ENCODE measurements at regions not wholly inside any gene's neighbourhood (a gene's known extent, or its start where the extent isn't known, plus 50 kb on each side); places are given as distances from the start of the nearest gene placed in this dataset.

GRCh38 chr7:67803789-67804188, 807.2 kb downstream of the TYW1 start:
- Histone ChIP-seq H4K91ac (replicated peaks; ENCODE audit: insufficient read length, low read length) (no peak overlapping the region), H3K4me1 (replicated peaks in 1 of 4; ENCODE audit: control insufficient read depth in 3 of 4, insufficient read depth in 4 of 4, low read length in 3 of 4) (no peaks in the 10 kb centered on the region), H3K79me2 (ENCODE audit: control insufficient read depth in 1 of 2, insufficient read depth in 2 of 2, low read length in 2 of 2) (no peaks in the 10 kb centered on the region), H4K20me1 (replicated peaks in 1 of 2; ENCODE audit: control insufficient read depth in 1 of 2, insufficient read depth in 2 of 2, low read length in 2 of 2) (no peaks in the 10 kb centered on the region), H2BK120ac (replicated peaks; ENCODE audit: low read depth, low read length) (no peak overlapping the region), H2BK15ac (ENCODE audit: low read length) (no peak overlapping the region), H2AFZ (ENCODE audit: low read length) (no peak overlapping the region), H3K27ac (ENCODE audit: low read depth, low read length) (no peak overlapping the region), H3K18ac (ENCODE audit: extremely low read depth, low read length) (no peak overlapping the region), H3K9me3 (ENCODE audit: insufficient read depth in 2 of 2, low read depth in 1 of 2, low read length in 1 of 2) (no peaks in the 10 kb centered on the region), H4K8ac (ENCODE audit: extremely low read depth, insufficient read depth, low read length) (no peak overlapping the region), H2AK5ac (ENCODE audit: low read depth, low read length) (no peak overlapping the region), H3K4me2 (ENCODE audit: insufficient read depth in 1 of 2, low read depth in 2 of 2, low read length in 2 of 2) (no peak overlapping the region), H3K23ac (ENCODE audit: insufficient read length) (no peak overlapping the region), H3K27me3 (replicated peaks in 1 of 4; ENCODE audit: control insufficient read depth in 3 of 4, extremely low read depth in 1 of 4, insufficient read depth in 3 of 4, low read length in 3 of 4) (no peaks in the 10 kb centered on the region), H4K5ac (ENCODE audit: insufficient read length, low read depth, low read length) (no peak overlapping the region), H3K79me1 (ENCODE audit: low read depth, low read length) (no peaks in the 10 kb centered on the region), H3K36me3 (ENCODE audit: control insufficient read depth in 2 of 4, insufficient read depth in 4 of 4, low read length in 3 of 4) (no peaks in the 10 kb centered on the region), H2BK5ac (ENCODE audit: low read depth, low read length) (no peak overlapping the region), H3K14ac (ENCODE audit: insufficient read length) (no peak overlapping the region), H3K4me3 (ENCODE audit: extremely low read depth in 1 of 4, insufficient read depth in 2 of 4, low read depth in 3 of 4, low read length in 4 of 4) (no peak overlapping the region), H3K56ac (replicated peaks; ENCODE audit: insufficient read length, low read depth, low read length) (no peak overlapping the region), H3K23me2 (ENCODE audit: low read depth, low read length) (no peaks in the 10 kb centered on the region; the same call in 1 of the 2 replicates), H3K9ac (replicated peaks in 1 of 4; ENCODE audit: extremely low read depth in 1 of 4, low read depth in 3 of 4, low read length in 3 of 4) (no peak overlapping the region), H2BK20ac (ENCODE audit: low read length) (no peak overlapping the region), H2BK12ac (ENCODE audit: low read depth, low read length) (no peak overlapping the region), H3K4ac (replicated peaks; ENCODE audit: insufficient read length, low read depth, low read length) (no peak overlapping the region)
- 93% methylated on average over 8 of the region's 8 CpGs; no CpG with 5 or more reads in 1 of the 2 experiments for WGBS, 2 experiments (ENCODE audit: extremely low coverage in 1 of 2, insufficient coverage in 1 of 2, insufficient read length in 1 of 2, insufficient replicate concordance in 2 of 2, low coverage in 1 of 2, low lambda C conversion rate in 2 of 2, missing lambda C conversion rate in 1 of 2)
- CTCF ChIA-PET (ENCODE audit: partially characterized antibody): interaction anchor here (0.8 kb wide), 1 partner anchor 149 kb away, joined by 4 read pairs; no protein-coding TSS in a partner anchor
- POLR2A ChIA-PET (ENCODE audit: partially characterized antibody): no interaction called here
- no peak for FAIRE-seq
- no peak for DNase-seq (ENCODE audit: low read depth in 1 of 2, low spot score in 2 of 2)
- TF ChIP-seq RFX5 (IDR thresholded peaks at IDR 0.05; ENCODE audit: borderline replicate concordance, low read depth, low read length) (no peak), NANOG (IDR thresholded peaks at IDR 0.05; ENCODE audit: insufficient read depth, low read depth, low read length, poor library complexity, severe bottlenecking) (no peak), CREB1 (IDR thresholded peaks at IDR 0.05) (no peak), KDM1A (IDR thresholded peaks at IDR 0.05; ENCODE audit: borderline replicate concordance, low read length) (no peak), HDAC2 (IDR thresholded peaks at IDR 0.05; ENCODE audit: borderline replicate concordance in 1 of 2, low read depth in 2 of 2, low read length in 2 of 2) (no peak), JUND (IDR thresholded peaks at IDR 0.05; ENCODE audit: low read length) (no peak), TAF7 (optimal IDR thresholded peaks at IDR 0.05; ENCODE audit: borderline replicate concordance, low read depth, low read length) (no peak), RNF2 (IDR thresholded peaks at IDR 0.05; ENCODE audit: borderline replicate concordance, low read depth, low read length, missing control alignments, poor library complexity, severe bottlenecking) (no peak), FOSL1 (IDR thresholded peaks at IDR 0.05; ENCODE audit: insufficient read depth, low read depth, low read length) (no peak), CBX5 (IDR thresholded peaks at IDR 0.05; ENCODE audit: low read depth, low read length) (no peak), NRF1 (IDR thresholded peaks at IDR 0.05; ENCODE audit: low read depth, low read length) (no peak), CHD2 (IDR thresholded peaks at IDR 0.05; ENCODE audit: low read length) (no peak), USF2 (IDR thresholded peaks at IDR 0.05; ENCODE audit: low read length) (no peak)

Measured in H1 (cell line).